Colonic mucosa (tissue), 4 donors: ENCODE measurements at regions not wholly inside any gene's neighbourhood (a gene's known extent, or its start where the extent isn't known, plus 50 kb on each side); places are given as distances from the start of the nearest gene placed in this dataset.

Experiments
- DNase-seq: peaks from one replicate; pipeline ENCODE4 v3.0.0-alpha.2; 2020
- H3K27ac ChIP-seq: fragments of 200-600 bp; one replicate; pipeline ENCODE4 v1.8.0; 2021
- H3K27me3 ChIP-seq: fragments of 200-600 bp; one replicate; pipeline ENCODE4 v1.8.0; 2021
- H3K36me3 ChIP-seq: fragments of 200-600 bp; one replicate; pipeline ENCODE4 v1.8.0; 2021
- H3K4me1 ChIP-seq: fragments of 200-600 bp; one replicate; pipeline ENCODE4 v1.8.0; 2021; ENCODE audit warnings: mild to moderate bottlenecking
- H3K4me3 ChIP-seq: fragments of 200-600 bp; one replicate; pipeline ENCODE4 v1.8.0; 2021
- H3K9ac ChIP-seq, 2 donors: one replicate each; pipeline ENCODE4 v1.7.0; 2013; ENCODE audit warnings: control low read depth in 2 of 2, low read depth in 2 of 2, low read length in 2 of 2
- H3K9me3 ChIP-seq: fragments of 200-600 bp; one replicate; pipeline ENCODE4 v1.8.0; 2021
- intact Hi-C: fragments of 100-400 bp; cut with DNase I; formaldehyde crosslinking; loops from one replicate; pipeline ENCODE4 v1.14.1; 2022
- TF ChIP-seq, protein P1 (sequence below): fragments of 200-600 bp; IDR thresholded peaks from one replicate; pipeline ENCODE4 v1.8.0; 2022; ENCODE audit warnings: antibody characterized with exemption, mild to moderate bottlenecking
- donor health status: healthy.
- donor health status: DM: no; HTN: no; CAD: no.
- donor health status: DM: no; HTN: no; CAD: no.

- H3K9me3 ChIP-seq = no peaks in the 10 kb centered on the region
- no peaks in the 10 kb centered on the region for H3K27me3 ChIP-seq
- no peak overlapping the region for H3K27ac ChIP-seq
- intact Hi-C loops = no loop called here
- H3K4me3 ChIP-seq = no peak overlapping the region
- no peaks in the 10 kb centered on the region for H3K4me1 ChIP-seq
- TF ChIP-seq, protein P1, sequence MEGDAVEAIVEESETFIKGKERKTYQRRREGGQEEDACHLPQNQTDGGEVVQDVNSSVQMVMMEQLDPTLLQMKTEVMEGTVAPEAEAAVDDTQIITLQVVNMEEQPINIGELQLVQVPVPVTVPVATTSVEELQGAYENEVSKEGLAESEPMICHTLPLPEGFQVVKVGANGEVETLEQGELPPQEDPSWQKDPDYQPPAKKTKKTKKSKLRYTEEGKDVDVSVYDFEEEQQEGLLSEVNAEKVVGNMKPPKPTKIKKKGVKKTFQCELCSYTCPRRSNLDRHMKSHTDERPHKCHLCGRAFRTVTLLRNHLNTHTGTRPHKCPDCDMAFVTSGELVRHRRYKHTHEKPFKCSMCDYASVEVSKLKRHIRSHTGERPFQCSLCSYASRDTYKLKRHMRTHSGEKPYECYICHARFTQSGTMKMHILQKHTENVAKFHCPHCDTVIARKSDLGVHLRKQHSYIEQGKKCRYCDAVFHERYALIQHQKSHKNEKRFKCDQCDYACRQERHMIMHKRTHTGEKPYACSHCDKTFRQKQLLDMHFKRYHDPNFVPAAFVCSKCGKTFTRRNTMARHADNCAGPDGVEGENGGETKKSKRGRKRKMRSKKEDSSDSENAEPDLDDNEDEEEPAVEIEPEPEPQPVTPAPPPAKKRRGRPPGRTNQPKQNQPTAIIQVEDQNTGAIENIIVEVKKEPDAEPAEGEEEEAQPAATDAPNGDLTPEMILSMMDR = no peak
- H3K9ac ChIP-seq = no peak overlapping the region
- no peaks in the 10 kb centered on the region for H3K36me3 ChIP-seq
- DNase-seq = no peak
Observed at GRCh38 chr6:22041797-22042480, 254.9 kb downstream of the PRL start.

- Histone ChIP-seq H3K4me1 (no peaks in the 10 kb centered on the region), H3K36me3 (no peaks in the 10 kb centered on the region), H3K27me3 (no peaks in the 10 kb centered on the region), H3K4me3 (no peak overlapping the region), H3K27ac (no peak overlapping the region), H3K9me3 (no peaks in the 10 kb centered on the region), H3K9ac (no peak overlapping the region)
- TF ChIP-seq, protein P1 = no peak
- no peak for DNase-seq
- intact Hi-C loops = no loop called here
Observed at GRCh38 chr6:22042706-22043105, 254.1 kb downstream of the PRL start.

DNA sequence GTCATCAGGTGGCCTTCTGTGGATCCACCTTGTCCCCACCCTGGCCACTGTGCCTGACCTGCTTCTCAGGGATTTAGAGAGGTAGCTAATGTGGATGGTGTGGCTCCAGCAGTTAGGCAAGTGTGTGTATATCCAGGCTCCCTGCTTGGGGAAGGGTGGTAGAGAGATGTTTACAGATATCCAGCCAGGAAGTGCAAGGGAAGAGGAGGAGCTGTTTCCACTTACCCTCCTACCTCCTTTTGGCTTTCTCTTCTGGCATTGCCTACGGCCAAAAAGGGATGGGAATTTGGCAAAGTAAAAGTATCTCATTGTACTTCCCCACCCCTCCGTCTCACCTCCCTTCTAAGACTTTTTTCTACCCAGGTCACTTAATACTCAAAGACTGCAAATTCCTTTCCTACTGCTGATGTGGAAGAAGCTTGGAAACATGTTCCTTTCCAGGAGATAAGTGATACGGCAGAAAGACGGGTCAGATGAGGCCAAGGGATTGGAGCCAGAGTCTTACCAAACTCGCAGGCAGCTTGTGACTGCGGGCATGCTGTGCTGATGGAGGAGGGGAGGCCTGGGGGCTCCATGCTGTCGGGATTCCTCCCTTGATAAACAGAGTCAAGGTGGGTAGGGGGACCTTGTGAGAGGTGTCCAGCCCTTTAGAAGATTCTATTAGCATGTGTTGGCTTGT, 253.4 kb downstream of the PRL start:
- TF ChIP-seq, protein P1 = no peak
- no peak overlapping the region for H3K4me3 ChIP-seq

GRCh38 chr6:22045261-22045912, 251.4 kb downstream of the PRL start:
- no peak overlapping the region for H3K4me3 ChIP-seq
- no peak overlapping the region for H3K9ac ChIP-seq
- no peak overlapping the region for H3K27ac ChIP-seq
- H3K36me3 ChIP-seq = no peaks in the 10 kb centered on the region
- TF ChIP-seq, protein P1 = no peak
- no peak for DNase-seq
- H3K9me3 ChIP-seq = no peaks in the 10 kb centered on the region
- H3K4me1 ChIP-seq = no peaks in the 10 kb centered on the region
- intact Hi-C loops = no loop called here
- H3K27me3 ChIP-seq = no peaks in the 10 kb centered on the region

More for the DNA sequence above, 253.4 kb downstream of the PRL start:
- no peaks in the 10 kb centered on the region for H3K4me1 ChIP-seq
- no peaks in the 10 kb centered on the region for H3K9me3 ChIP-seq
- H3K27me3 ChIP-seq = no peaks in the 10 kb centered on the region
- no peak overlapping the region for H3K9ac ChIP-seq
- DNase-seq = no peak
- no peak overlapping the region for H3K27ac ChIP-seq
- no peaks in the 10 kb centered on the region for H3K36me3 ChIP-seq
- intact Hi-C loops = no loop called here

DNA sequence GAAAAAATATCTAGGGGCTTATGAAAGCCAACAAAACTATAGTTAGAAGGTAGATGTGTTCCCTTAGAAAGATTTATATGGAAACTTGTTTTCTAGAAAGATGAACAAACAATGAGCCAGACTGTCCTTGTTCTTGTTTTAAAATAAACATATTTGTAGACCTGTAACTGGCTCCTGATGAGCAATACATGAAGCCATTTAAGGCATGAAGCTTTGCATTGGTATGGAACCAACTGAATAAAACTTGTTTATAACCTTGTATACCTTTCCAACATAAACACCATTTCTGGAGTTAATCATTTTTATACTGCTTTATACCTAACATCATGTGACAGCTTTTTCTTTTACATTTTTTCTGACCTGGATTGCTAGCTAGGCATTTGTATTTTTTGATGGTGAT, 247.8 kb downstream of the PRL start:
- DNase-seq = no peak
- intact Hi-C loops = no loop called here
- no peak overlapping the region for H3K9ac ChIP-seq
- H3K27ac ChIP-seq = no peak overlapping the region
- TF ChIP-seq, protein P1 = no peak
- H3K36me3 ChIP-seq = no peaks in the 10 kb centered on the region
- no peak overlapping the region for H3K4me3 ChIP-seq
- no peaks in the 10 kb centered on the region for H3K9me3 ChIP-seq
- H3K27me3 ChIP-seq = no peaks in the 10 kb centered on the region
- no peaks in the 10 kb centered on the region for H3K4me1 ChIP-seq
